Skin of body (tissue), 2 donors: ENCODE measurements at regions not wholly inside any gene's neighbourhood (a gene's known extent, or its start where the extent isn't known, plus 50 kb on each side); places are given as distances from the start of the nearest gene placed in this dataset. TPM values are rescaled to one million over a fixed set of nuclear protein-coding genes. Genes with fewer than 3 reads are reported as not detected.
A peak's percentile ranks its signal among the peaks of the same experiment; 100 is the strongest.

ENCODE experiments used
- DNase-seq: peaks from one replicate; lab custom pipeline; 2025; lab: John Stamatoyannopoulos, UW
- small RNA-seq: library from RNA; depleted of rRNA; stranded (forward); fragments of <200 nt; gene quantifications from one replicate; pipeline ENCODE3, GENCODE V24; 2014; ENCODE audit warnings: low replicate concordance

GRCh38 chr16:86455640-86456039 is 54.7 kb upstream of the FOXF1 start:
- peak; percentile 31 for DNase-seq

- peak; percentile 85 for DNase-seq
These were observed 52.7 kb upstream of the FOXF1 start for GRCh38 chr16:86457501-86458148.

GRCh38 chr16:86458149-86458777 is 52.1 kb upstream of the FOXF1 start:
- DNase-seq = no peak

GRCh38 chr16:86459266-86459665 is 51.1 kb upstream of the FOXF1 start:
- DNase-seq = no peak

Small RNA genes lying in the stretch of these regions (small RNA-seq; reads per million reads assigned to genes)
- gene RF00019 = not detected
